ENCODE measurements at regions not wholly inside any gene's neighbourhood (a gene's known extent, or its start where the extent isn't known, plus 50 kb on each side); places are given as distances from the start of the nearest gene placed in this dataset.
"Not testable (repeated sequence)": the region's sequence is repeated elsewhere in the genome, so short reads cannot be mapped to it uniquely, and the experiment has no call there.

DNA sequence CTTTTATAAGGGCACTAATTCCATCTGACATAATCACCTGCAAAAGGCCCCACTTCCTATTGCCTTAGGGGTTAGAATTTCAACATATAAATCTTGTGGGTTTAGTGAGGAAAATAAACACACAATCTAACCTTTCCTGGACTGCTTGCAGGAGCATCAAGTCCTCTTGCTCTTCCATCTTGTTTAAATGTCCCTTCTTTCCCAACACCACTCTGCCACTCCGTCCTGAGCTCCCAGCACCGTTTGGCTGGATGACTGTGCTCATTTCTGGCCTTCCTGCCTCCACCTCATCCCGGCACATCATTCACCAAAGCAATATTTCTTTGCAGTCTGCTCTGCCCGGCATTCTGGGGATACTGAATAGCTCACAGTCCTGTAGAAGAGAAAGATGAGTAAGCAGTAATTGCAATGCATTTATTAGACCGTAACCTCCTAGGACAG, 247.8 kb downstream of the BCL2 start:
- no peak for DNase-seq (ENCODE audit: low spot score)

- DNase-seq (ENCODE audit: low spot score), result no peak
Measured at GRCh38 chr18:63070767-63071502, 248.6 kb downstream of the BCL2 start.

DNA sequence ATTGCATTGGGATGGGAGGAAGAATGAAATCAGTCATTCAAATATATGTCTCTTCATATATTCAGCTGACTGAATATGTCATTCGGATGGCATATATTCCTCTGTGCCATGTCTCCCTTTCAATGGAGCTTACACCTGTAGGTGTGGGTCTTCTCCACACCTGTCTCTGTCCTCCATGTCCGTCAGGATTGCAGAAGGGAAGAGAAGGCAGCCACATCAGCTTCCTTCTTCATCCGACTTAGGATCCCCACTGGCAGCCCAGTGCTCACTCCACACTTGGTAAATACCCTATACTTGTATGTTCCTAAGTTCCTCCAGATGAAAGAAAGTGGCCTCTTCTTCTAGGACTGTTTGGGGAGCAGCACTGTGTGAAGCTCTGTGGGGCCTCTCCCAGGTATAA, 250.1 kb downstream of the BCL2 start:
- DNase-seq (ENCODE audit: low spot score), result no peak

DNA sequence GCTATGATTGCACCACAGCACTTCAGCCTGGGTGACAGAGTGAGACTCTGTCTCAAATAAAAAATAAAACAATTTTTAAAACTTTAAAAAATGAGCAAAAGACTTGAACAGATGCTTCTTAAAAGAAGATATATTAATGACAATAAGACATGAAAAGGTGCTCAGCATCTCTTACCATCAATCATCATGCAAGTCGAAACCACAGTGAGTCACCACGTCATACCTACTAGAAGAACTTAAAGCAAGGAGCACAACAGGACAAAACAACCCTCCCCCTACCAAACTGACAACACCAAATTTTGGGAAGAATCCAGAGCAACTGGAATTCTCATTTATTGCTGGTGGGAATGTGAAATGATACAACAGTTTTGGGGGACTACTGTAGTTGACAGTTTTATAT, 251.6 kb downstream of the BCL2 start:
- DNase-seq (ENCODE audit: low spot score), result no peak

DNA sequence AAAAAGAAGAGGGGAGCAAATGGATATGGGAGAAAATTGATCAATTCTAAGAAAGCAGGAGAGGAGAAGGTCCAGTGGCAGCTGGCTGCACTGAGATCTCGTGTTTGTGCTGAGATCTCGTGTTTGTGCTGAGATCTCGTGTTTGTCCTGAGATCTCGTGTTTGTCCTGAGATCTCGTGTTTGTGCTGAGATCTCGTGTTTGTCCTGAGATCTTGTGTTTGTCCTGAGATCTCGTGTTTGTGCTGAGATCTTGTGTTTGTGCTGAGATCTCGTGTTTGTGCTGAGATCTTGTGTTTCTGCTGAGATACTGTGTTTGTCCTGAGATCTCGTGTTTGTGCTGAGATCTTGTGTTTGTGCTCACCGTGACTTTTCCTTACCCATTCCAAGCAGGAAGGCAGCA, 254.4 kb downstream of the BCL2 start:
- no peak for DNase-seq (ENCODE audit: low spot score)

- DNase-seq (ENCODE audit: low spot score), result peak; percentile 66
Measured at GRCh38 chr18:63063171-63063570, 256.4 kb downstream of the BCL2 start.

GRCh38 chr18:63062246-63062645, 257.3 kb downstream of the BCL2 start:
- DNase-seq (ENCODE audit: low spot score), result peak; percentile 11

GRCh38 chr18:63061303-63061702, 258.3 kb downstream of the BCL2 start:
- DNase-seq (ENCODE audit: low spot score), result no peak

DNA sequence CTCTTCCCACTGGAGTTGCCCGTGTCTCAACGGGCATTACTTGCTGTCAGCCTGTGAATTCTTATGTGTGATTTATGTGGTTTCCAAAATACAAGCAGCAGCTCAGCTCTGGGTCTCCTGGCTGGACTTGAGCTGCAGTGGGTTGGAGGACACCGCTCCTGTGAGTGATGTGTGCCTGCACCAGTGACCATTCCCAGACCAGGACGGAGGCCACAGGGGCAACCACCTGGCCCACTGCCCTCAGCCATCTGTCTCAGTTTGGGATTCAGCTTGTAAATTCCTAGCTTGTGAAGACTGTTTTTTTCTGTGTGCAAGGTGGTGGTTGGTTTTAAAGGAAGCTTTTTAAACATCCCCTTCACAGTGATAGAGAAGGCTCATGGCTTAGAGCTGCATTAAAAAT, 261.0 kb downstream of the BCL2 start:
- DNase-seq (ENCODE audit: low spot score), result no peak

- no peak for DNase-seq (ENCODE audit: low spot score)
Measured at GRCh38 chr18:63057707-63058106, 261.9 kb downstream of the BCL2 start.

DNA sequence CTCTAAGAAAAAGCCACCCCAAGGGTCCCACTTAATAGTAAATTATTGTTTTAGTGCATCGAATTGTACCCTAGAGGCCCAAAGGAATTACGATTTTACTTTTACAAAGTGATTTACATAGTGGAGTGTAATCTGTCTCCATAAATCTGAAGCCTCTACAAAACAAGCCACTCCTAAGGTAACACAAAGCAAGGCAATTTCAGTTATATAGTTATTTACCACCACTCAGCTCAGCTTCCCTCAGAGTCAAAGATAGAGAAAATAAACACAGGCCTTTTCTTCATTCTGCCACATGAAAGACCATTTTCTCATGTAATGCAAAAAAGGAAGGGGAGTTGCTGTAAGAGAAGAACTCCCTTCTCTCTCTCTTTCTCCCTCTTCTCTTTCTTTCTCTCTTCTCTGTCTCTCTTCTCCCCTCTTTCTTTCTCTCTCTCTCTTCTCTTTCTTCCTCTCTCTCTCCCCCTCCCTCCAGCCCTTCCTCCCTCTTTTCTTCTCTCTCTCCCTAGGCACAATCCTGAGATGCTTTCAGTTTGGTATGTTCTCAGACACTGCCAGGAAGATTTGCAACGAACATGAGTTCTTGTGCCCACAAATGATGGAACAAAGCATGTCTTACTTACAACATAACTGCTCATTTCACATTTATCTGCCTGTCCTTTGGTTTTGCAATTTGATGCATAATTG, 264.5 kb downstream of the BCL2 start:
- no peak for DNase-seq (ENCODE audit: low spot score)

GRCh38 chr18:63051928-63052327, 267.6 kb downstream of the BCL2 start:
- no peak for DNase-seq (ENCODE audit: low spot score)

GRCh38 chr18:63050667-63051395, 268.7 kb downstream of the BCL2 start:
- not testable (repeated sequence) for DNase-seq (ENCODE audit: low spot score)

GRCh38 chr18:63046375-63046774, 273.2 kb downstream of the BCL2 start:
- no peak for DNase-seq (ENCODE audit: low spot score)

- peak; percentile 11 for DNase-seq (ENCODE audit: low spot score)
Measured at GRCh38 chr18:63043516-63043915, 276.1 kb downstream of the BCL2 start.

DNA sequence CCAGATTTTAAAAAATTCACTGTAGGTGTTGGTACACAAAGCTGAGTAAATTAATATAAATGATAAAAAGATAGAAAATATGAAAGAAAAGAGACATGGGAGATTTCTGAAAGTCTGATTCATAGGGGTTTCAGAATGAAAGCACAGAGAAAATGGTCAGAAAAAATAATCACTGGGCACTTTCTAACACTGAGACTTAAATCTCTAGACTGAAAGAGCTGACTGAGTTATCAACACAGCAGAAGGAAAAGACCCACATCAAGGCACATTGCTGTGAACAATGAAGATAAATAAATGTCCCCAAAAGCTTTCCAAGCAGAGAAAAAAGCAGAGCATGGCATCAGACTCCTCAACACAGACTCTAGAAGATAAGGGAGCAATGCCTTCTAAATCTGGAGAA, 277.2 kb downstream of the BCL2 start:
- DNase-seq (ENCODE audit: low spot score), result no peak

DNA sequence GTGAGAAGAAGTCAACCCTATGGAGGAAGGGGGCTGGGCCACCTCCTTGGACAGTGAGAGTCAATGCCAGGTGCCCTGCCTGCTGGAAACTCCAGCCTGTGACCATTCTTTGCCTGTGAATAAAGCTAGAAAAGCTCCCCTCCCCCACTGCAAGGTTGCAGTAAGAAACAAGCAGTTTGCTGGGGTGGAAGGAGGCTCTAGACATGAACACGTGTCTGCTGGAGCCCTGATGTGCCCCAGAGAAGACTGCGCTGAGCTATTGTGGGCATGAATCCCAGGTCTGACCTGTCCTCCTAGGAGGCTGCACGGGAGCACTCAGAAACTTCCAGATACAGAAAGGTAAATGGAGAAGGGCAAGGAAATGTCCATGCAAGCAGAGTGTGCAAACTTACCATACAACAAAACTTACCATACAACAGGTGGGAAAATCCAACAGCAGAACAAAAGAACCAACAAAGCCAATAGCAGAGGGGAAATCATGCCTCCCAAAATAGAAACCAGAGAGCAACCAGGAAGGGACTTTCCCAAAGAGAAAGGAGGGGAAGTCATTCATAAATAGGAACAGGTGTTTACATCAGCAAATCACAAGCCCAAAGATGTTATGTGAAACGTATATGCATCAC, 278.7 kb downstream of the BCL2 start:
- no peak for DNase-seq (ENCODE audit: low spot score)

GRCh38 chr18:63037491-63037890, 282.1 kb downstream of the BCL2 start:
- DNase-seq (ENCODE audit: low spot score), result no peak

DNA sequence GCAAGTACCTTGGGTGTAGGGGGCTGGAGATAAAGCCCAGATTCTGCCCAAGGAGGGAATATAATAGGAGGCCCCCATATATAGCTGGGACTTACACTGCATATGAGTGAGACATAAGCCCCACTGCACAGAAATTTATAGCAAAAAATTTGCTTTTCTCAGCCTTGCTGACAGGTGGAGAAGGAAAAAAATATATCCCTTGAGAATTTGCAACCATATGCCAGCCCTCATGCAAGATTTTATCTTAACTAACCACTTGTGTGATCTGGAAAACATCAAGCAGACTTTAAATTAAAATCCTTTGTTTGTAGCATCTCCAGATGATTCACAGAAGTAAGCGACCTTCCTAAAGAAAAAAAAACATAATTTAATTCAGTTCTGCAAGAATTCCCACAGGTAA, 288.2 kb downstream of the BCL2 start:
- DNase-seq (ENCODE audit: low spot score), result no peak
